Skin of body (tissue), 1 donor: ENCODE measurements at regions not wholly inside any gene's neighbourhood (a gene's known extent, or its start where the extent isn't known, plus 50 kb on each side); places are given as distances from the start of the nearest gene placed in this dataset.
"Not testable (repeated sequence)": the region's sequence is repeated elsewhere in the genome, so short reads cannot be mapped to it uniquely, and the experiment has no call there.

Source experiments
- DNase-seq: peaks from one replicate; lab custom pipeline; 2025; lab: John Stamatoyannopoulos, UW

- no peak for DNase-seq
Observed at GRCh38 chr14:61602003-61602732, 93.1 kb upstream of the HIF1A start.

- DNase-seq = no peak
Observed at GRCh38 chr14:61602733-61603077, 92.6 kb upstream of the HIF1A start.

GRCh38 chr14:61603736-61604135 is 91.6 kb upstream of the HIF1A start:
- no peak for DNase-seq

GRCh38 chr14:61607570-61608244 is 87.6 kb upstream of the HIF1A start:
- DNase-seq = no peak

- DNase-seq = peak; percentile 19
Observed at GRCh38 chr14:61608245-61609165, 86.8 kb upstream of the HIF1A start.

- DNase-seq = no peak
Observed at GRCh38 chr14:61609191-61609843, 86.0 kb upstream of the HIF1A start.

- no peak for DNase-seq
Observed at GRCh38 chr14:61609884-61610283, 85.4 kb upstream of the HIF1A start.

GRCh38 chr14:61610900-61611299 is 84.4 kb upstream of the HIF1A start:
- DNase-seq = no peak

- DNase-seq = no peak
Observed at GRCh38 chr14:61611880-61612630, 83.3 kb upstream of the HIF1A start.

GRCh38 chr14:61613006-61613405 is 82.3 kb upstream of the HIF1A start:
- not testable (repeated sequence) for DNase-seq

GRCh38 chr14:61614693-61615092 is 80.6 kb upstream of the HIF1A start:
- DNase-seq = no peak

GRCh38 chr14:61615743-61616523 is 79.4 kb upstream of the HIF1A start:
- no peak for DNase-seq

- DNase-seq = no peak
Observed at GRCh38 chr14:61616524-61617185, 78.7 kb upstream of the HIF1A start.

- DNase-seq = no peak
Observed at GRCh38 chr14:61618448-61618847, 76.9 kb upstream of the HIF1A start.

- DNase-seq = no peak
Observed at GRCh38 chr14:61619494-61619893, 75.8 kb upstream of the HIF1A start.

GRCh38 chr14:61620130-61620946 is 75.0 kb upstream of the HIF1A start:
- no peak for DNase-seq

GRCh38 chr14:61621444-61621843 is 73.9 kb upstream of the HIF1A start:
- DNase-seq = no peak

- no peak for DNase-seq
Observed at GRCh38 chr14:61622051-61622450, 73.3 kb upstream of the HIF1A start.

GRCh38 chr14:61623927-61624326 is 71.4 kb upstream of the HIF1A start:
- no peak for DNase-seq
